Left kidney (tissue), 1 donor: ENCODE measurements at regions not wholly inside any gene's neighbourhood (a gene's known extent, or its start where the extent isn't known, plus 50 kb on each side); places are given as distances from the start of the nearest gene placed in this dataset.

Experiments
- DNase-seq: peaks from one replicate; pipeline ENCODE4 v3.0.0-alpha.2; 2013

- no peak for DNase-seq
Measured at GRCh38 chr11:22491555-22492225, 133.9 kb downstream of the FANCF start.

DNA sequence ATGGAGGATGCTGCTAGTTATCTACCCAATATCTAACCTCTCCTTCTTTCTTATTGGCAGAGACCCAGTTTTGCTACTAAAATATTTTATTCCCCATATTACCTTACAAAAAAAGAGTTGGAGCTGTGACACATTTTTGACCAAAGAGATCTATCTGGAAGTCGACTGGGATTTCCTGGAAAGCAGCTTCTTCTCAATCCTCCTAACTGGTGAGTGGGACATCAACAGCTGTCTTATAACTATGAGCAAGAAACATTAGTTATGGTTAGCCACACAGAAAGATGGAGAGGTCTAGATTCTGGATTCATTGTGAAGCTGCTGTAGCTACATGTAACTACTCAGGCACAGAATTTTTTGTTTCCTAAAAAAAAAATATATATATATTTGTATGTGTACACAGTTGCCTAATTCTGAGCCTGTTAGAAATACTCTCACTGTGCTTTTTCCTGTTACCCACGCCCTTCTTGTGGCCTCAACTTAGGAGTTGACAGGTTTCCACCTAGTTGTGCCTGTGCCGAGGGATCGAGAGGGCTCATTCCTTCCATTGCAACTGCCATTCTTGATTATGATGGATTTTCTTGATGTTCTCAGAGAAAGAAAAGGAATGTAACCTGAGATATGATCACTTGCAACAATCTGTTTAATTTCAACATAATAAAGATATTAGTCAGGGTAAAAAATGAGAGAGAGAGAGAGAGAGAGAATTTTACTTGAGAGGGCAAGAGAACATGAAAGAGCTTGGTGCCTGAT is 142.0 kb downstream of the SLC17A6 start:
- DNase-seq: no peak

- DNase-seq: no peak
Measured at GRCh38 chr11:22479208-22479607, 141.0 kb downstream of the SLC17A6 start.

- no peak for DNase-seq
Measured at GRCh38 chr11:22478169-22478568, 140.0 kb downstream of the SLC17A6 start.

GRCh38 chr11:22477312-22477711 is 139.1 kb downstream of the SLC17A6 start:
- DNase-seq: no peak

GRCh38 chr11:22476589-22476988 is 138.4 kb downstream of the SLC17A6 start:
- no peak for DNase-seq

DNA sequence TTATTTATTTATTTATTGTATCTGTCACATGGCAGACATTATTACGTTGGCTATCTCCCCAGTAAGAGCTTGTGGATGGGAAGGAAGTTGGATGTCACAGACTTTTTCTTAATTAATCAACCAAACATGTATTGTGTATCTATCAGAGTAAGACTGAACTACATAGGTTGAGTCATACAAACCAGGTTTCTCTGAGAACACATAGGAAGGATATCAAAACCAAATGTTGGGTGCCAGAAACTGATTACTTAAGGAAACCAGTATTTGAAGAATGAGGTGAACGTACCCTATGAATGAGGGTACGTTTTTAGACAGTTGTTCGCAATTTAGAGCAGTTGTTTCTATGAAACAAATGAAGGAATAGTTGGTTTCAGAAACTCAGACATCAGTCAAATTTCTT is 136.4 kb downstream of the SLC17A6 start:
- DNase-seq: no peak

- DNase-seq: no peak
Measured at GRCh38 chr11:22473586-22473985, 135.4 kb downstream of the SLC17A6 start.

DNA sequence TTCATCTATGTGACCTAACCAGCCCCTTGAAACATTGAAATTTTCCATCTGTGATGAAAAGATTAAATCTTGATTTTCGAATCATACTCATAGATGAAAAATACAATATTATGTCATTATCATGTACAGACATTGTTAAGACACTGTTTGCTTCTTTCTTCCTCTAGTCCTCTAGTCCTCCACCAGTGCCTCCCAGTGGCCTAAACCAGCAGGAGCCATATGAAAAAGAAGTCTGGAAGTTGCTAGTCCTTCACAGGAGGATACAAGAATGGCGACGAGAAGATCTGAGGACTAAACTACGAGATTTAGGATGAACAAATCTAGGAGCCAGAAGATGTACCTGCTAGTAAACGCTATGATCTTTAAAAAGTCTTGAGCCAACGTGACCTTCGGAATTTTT is 134.1 kb downstream of the SLC17A6 start:
- DNase-seq: no peak

GRCh38 chr11:22471385-22471784 is 133.2 kb downstream of the SLC17A6 start:
- DNase-seq: no peak

- no peak for DNase-seq
Measured at GRCh38 chr11:22467741-22468140, 129.6 kb downstream of the SLC17A6 start.

DNA sequence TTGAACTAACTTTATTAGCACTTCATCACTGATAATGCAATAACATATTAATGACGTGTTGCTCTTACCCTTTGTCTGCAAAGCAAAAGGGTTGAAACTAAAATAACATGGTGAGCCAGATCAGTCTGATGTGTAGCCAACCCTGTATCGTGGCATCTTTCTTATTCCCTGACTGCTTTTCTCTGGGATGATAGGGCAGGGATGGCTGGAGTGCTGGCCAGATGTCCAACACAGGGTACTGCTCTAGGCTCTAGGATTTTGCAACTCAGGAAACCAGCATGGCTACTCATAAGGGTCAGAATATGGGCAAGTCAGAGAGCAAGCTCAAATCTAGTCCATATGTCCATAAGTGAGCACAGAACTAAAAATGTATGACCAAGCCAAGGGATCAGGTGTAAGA is 129.1 kb downstream of the SLC17A6 start:
- DNase-seq: no peak

DNA sequence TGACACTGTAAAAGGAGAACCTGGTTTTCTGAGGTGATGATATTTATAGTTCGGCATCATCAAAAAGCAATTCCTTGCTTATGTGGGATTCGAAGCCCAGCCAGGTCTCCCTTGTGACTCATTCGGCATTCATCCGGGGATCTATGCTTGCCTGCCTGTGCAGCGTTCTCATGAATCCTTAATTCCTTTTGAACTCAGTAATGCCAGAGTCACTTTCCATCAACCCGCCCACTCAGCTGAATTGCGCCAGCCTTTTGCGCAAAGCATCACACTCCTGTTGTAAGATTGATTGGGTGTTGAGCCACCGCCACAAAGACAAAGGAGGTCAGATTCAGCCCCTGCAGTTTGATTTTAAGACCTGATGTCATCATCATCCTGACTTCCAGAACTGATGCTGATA is 128.6 kb downstream of the SLC17A6 start:
- DNase-seq: no peak

GRCh38 chr11:22466351-22466750 is 128.2 kb downstream of the SLC17A6 start:
- DNase-seq: no peak

DNA sequence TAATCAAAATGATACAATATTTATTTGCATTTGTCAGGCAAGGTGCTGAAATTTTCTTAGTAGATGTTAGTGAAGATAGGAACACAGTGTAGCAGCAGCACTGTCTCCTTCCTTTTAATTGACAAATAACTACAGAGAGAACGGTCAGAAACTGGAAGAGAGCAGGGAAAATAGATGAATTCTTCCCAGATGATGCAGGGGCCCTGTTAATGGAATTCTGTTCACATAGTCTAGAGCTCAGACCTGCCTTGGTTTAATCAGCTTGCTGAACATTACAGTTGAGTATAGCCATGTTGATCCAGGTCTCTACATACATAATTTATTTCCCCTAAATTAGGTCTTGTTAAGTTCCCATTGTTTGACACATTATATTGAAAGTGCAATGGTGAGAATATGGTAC is 127.4 kb downstream of the SLC17A6 start:
- no peak for DNase-seq

- no peak for DNase-seq
Measured at GRCh38 chr11:22461626-22462025, 123.4 kb downstream of the SLC17A6 start.

DNA sequence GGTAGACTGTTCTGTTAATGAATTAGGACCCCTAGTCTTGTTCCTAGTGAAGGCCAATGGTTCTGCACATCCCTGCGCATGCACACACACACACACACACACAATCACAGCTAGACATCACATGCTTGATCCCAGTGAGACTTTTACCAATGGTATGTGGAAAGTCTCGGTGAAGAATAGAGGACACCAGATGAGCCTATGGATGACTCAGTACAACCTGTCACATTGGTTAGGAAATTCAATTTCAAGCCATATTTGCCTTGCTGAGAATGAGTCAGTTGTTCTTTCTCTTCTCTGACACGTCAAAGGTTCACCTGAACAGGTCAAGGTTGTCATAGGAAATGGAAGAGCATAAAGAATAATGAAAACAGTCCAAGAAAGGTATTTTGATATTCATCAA is 122.0 kb downstream of the SLC17A6 start:
- DNase-seq: no peak

- DNase-seq: no peak
Measured at GRCh38 chr11:22459048-22459447, 120.9 kb downstream of the SLC17A6 start.

- DNase-seq: no peak
Measured at GRCh38 chr11:22458161-22458560, 120.0 kb downstream of the SLC17A6 start.

DNA sequence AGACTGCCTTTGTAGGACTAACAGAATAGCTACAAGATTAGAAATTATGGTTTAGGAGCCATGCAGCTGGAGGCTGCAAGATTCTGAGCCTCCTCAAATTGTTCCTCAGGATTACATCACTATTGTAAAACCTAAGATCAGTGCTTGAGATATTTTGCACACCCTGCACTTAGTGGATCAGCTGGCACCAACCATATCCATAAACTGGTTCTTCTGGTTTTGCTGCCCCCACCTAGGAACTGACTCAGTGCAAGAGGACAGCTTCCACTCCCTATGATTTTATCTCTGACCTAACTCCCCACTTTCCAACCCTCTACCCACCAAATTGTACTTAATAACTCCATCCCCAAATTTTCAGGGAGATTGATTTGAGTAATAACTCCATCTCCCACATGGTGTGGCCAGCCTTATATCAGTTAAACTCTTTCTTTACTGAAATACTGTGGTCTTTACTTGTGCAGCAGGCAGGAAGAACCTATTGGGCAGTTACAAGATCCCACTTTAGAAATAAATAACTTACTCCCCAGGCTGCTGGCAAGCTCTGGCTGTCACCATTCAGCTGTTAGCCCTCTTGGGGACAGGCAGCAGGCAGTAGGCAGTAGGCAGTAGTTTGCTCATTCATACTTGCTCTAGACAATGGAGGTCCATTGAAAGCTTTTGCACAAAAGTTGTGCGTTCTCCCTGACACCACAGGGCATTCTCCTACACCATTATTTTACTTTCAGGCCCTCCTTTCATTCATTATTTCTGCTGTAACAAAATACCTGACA is 119.0 kb downstream of the SLC17A6 start:
- no peak for DNase-seq

DNA sequence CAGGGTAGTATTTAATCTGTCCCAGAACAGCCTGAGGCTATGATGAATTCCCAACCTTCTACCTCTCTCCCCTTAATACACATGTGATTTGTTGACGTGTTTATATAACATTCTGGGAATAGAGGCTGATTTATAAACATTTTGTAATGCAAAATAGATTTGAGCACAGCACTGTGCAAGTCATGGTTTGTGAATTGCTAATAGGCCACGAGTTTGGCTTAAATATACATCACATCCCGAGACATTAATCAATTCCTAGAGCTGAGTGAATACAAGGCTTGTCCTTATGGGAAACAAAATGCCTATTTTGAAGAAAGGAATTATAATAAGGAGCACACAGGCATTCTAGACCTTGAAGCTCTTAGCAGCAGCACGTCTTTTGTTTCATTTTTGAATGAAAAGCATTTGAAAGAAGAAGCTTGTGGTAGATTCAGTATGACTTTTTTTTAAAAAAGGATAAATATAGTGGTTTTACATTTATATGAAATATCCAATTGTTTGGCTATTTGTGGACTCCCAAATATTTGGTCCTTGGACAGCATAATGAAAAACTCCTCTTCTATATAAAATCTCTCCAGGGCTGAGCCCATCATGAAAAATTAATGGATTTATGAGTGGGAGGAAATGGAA is 116.4 kb downstream of the SLC17A6 start:
- DNase-seq: no peak

DNA sequence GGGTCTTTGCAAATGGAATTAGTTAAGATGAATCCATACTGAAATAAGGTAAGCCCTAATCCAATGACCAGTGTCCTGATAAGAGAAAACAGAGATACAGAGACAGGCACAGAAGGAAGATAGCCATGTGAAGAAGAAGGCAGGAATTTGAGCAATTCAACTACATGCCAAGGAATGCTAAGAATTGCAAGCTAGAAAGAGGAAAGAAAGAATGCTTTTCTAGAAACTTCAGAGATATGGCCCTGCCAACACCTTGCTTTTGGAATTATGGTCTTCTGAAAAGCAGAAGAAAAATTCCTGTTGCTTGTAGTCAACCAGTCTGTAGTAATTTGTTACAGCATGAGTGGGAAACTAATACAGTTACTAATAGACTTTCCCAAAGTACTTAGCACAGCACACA is 111.3 kb downstream of the SLC17A6 start:
- no peak for DNase-seq

GRCh38 chr11:22444076-22444475 is 105.9 kb downstream of the SLC17A6 start:
- no peak for DNase-seq
